ENCODE measurements at regions not wholly inside any gene's neighbourhood (a gene's known extent, or its start where the extent isn't known, plus 50 kb on each side); places are given as distances from the start of the nearest gene placed in this dataset.

DNA sequence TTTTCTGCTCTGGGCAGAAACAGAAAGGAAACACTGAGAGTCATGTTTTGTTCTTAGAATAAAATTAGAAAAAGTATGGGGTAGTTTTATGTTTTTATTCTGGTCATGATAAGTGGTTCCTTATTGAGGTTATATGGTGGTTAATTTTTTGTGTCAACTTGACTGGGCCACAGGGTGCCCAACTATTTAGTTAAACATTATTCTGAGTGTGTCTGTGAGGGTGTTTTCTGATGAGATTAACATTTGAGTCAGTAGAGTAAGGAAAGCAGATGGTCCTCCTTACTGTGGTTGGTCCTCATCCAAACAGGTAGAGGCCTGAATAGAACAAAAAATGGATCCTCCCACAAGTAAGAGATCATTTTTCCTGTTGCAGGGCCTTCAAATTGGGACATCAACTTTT is 98.9 kb downstream of the C3orf38 start:
- H3K27ac Mint-ChIP-seq = no peak overlapping the region
- H3K9me3 ChIP-seq (ENCODE audit: control insufficient read depth, low read length, poor library complexity, severe bottlenecking) = no peaks in the 10 kb centered on the region
- DNase-seq (no peak), ATAC-seq (no peak)
- no peak overlapping the region for H3K4me3 Mint-ChIP-seq
- no peaks in the 10 kb centered on the region for H3K27me3 Mint-ChIP-seq
- H3K4me1 Mint-ChIP-seq = no peaks in the 10 kb centered on the region
- H3K36me3 Mint-ChIP-seq (ENCODE audit: low read depth) = no peaks in the 10 kb centered on the region

DNA sequence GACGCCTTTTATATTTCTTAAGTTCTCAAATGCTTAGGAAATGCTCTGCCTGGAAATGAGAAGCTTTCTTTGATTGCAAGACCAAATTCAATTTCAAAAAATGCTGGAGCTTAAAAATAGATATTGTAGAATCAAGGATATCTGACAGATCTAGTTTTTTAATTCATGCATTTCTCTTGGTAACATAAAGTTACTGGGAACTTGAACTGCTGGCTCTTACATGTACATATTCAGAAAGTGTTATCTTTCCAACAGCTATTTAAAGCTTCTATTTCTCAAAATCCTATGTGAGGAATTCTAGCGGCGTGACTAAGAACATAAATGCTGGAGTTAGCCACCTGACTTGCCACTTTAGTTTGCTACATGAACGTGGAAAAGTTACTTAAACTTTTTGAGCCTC is 109.3 kb downstream of the C3orf38 start:
- ATAC-seq (no peak), DNase-seq (no peak)
- Mint-ChIP-seq H3K4me1 (no peaks in the 10 kb centered on the region), H3K36me3 (ENCODE audit: low read depth) (no peaks in the 10 kb centered on the region), H3K27ac (no peak overlapping the region), H3K4me3 (no peak overlapping the region), H3K27me3 (peaks cover 6% of the 10 kb centered on the region)
- H3K9me3 ChIP-seq (ENCODE audit: control insufficient read depth, low read length, poor library complexity, severe bottlenecking) = no peaks in the 10 kb centered on the region

DNA sequence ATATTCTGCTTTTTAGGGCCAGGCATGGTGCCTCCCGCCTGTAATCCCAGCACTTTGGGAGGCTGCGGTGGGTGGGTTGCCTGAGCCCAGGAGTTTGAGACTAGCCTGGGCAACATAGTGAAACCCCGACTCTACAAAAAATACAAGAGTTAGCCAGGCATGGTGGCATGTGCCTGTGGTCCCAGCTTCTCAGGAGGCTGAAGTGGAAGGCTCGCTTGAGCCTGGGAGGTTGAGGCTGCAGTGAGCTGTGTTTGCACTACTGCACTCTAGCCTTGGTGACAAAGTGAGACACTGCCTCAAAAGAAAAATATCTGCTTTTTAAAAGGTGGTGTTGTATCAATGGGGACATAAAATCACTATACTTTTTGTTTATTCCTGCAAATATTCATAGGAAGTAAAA is 112.8 kb downstream of the C3orf38 start:
- Mint-ChIP-seq H3K4me3 (no peak overlapping the region), H3K27me3 (no peaks in the 10 kb centered on the region), H3K27ac (no peak overlapping the region), H3K4me1 (no peaks in the 10 kb centered on the region), H3K36me3 (ENCODE audit: low read depth) (no peaks in the 10 kb centered on the region)
- no peak for ATAC-seq
- H3K9me3 ChIP-seq (ENCODE audit: control insufficient read depth, low read length, poor library complexity, severe bottlenecking) = no peaks in the 10 kb centered on the region
- no peak for DNase-seq

DNA sequence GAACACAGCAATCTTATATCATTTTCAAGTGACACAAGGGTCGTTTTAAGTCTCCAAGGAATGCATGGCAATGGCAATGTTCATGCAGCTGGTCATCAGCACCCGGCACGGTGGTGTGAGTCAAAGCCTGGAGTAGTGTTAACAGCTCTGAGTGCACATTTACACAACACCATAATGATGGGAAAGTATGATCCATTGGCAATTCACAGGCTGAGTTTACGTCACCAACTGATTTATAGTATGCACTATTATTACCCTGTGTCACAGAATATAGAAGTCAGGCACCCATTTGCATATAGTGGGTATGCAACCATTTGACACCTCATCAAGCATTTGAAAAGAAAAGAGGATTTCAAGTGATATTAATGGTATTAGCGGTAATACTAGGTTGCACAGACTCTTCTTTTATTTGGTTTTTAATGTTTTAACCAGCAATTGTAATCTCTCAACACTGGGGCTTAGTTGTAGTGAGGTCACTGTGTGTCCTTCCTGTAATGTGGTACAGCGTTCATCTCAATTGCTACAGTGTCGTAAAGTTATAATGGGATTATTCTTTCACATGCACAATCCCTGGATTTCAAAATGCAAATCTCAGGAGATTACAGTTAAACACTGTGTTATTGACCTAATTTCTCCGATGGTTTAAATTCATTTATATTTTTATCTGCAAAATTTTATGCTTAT is 113.8 kb downstream of the C3orf38 start:
- H3K27me3 Mint-ChIP-seq = no peaks in the 10 kb centered on the region
- no peaks in the 10 kb centered on the region for H3K36me3 Mint-ChIP-seq (ENCODE audit: low read depth)
- no peak for DNase-seq
- no peaks in the 10 kb centered on the region for H3K9me3 ChIP-seq (ENCODE audit: control insufficient read depth, low read length, poor library complexity, severe bottlenecking)
- no peaks in the 10 kb centered on the region for H3K4me1 Mint-ChIP-seq
- H3K4me3 Mint-ChIP-seq = no peak overlapping the region
- no peak for ATAC-seq
- no peak overlapping the region for H3K27ac Mint-ChIP-seq

DNA sequence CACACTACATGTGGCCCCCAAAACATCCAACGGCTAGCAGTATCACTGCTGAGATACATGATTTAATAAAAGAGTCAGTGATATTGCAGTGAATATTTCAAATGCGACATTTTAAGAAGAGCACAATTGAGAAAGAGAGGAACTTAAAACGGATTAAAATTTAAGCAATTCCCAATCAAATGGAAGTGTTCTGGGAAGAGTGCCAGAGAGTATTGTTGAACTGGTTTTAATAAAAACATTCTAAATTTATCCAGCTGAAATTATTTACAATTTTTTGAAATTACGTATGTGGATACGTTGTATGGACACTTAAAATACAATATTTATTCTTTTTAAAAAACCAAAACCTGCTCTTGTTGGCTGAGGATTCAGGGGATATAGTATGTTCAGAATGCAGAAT is 117.7 kb downstream of the C3orf38 start:
- ATAC-seq = no peak
- H3K27me3 Mint-ChIP-seq = no peaks in the 10 kb centered on the region
- H3K4me1 Mint-ChIP-seq = no peaks in the 10 kb centered on the region
- H3K4me3 Mint-ChIP-seq = no peak overlapping the region
- no peak for DNase-seq
- H3K36me3 Mint-ChIP-seq (ENCODE audit: low read depth) = no peaks in the 10 kb centered on the region
- H3K27ac Mint-ChIP-seq = no peak overlapping the region
- H3K9me3 ChIP-seq (ENCODE audit: control insufficient read depth, low read length, poor library complexity, severe bottlenecking) = no peaks in the 10 kb centered on the region

DNA sequence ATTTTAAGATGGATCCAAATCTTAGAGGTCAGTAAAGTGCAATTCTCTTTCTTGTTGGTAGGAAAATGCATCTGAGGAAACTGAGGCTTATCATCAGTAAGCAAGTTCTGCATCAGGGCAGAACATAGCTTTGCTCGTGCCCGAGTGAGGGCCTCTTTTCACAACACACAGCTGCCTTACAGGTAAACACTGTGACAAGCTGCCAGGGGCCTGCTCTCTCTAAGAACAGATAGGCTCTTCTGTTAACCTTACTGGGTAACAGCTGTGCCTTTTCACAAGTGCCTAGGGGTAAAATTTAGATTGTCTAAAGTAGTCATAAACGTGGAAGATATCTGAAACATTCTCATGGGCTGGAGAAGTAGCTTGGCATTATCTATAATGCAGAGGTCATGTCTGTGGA is 118.1 kb downstream of the C3orf38 start:
- H3K27ac Mint-ChIP-seq = no peak overlapping the region
- H3K36me3 Mint-ChIP-seq (ENCODE audit: low read depth) = no peaks in the 10 kb centered on the region
- no peaks in the 10 kb centered on the region for H3K9me3 ChIP-seq (ENCODE audit: control insufficient read depth, low read length, poor library complexity, severe bottlenecking)
- DNase-seq (no peak), ATAC-seq (no peak)
- no peak overlapping the region for H3K4me3 Mint-ChIP-seq
- H3K27me3 Mint-ChIP-seq = no peaks in the 10 kb centered on the region
- H3K4me1 Mint-ChIP-seq = no peaks in the 10 kb centered on the region

DNA sequence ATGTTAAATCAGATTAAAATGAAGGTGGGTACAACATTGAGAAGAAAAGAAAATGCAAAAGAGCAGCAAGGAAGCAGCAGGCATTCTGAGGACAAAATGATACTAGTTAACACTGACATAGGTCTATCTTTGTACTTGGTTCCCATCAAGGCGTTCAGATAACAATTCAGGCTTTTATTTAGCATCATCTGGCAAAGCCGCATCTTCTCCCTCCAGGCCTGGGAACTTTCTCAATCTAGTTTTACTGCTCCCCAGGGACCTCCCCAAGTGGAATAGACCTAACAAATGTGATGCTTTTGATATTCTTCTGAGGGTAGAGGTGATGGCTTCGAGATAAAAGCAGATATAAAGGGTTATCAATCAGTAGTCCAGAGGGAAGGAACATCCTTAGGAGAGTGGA is 130.6 kb downstream of the C3orf38 start:
- H3K9me3 ChIP-seq (ENCODE audit: control insufficient read depth, low read length, poor library complexity, severe bottlenecking) = no peaks in the 10 kb centered on the region
- H3K4me3 Mint-ChIP-seq = no peak overlapping the region
- peaks cover under 1% of the 10 kb centered on the region for H3K27me3 Mint-ChIP-seq
- no peak for DNase-seq
- no peaks in the 10 kb centered on the region for H3K4me1 Mint-ChIP-seq
- H3K27ac Mint-ChIP-seq = no peak overlapping the region
- no peak for ATAC-seq
- H3K36me3 Mint-ChIP-seq (ENCODE audit: low read depth) = no peaks in the 10 kb centered on the region

DNA sequence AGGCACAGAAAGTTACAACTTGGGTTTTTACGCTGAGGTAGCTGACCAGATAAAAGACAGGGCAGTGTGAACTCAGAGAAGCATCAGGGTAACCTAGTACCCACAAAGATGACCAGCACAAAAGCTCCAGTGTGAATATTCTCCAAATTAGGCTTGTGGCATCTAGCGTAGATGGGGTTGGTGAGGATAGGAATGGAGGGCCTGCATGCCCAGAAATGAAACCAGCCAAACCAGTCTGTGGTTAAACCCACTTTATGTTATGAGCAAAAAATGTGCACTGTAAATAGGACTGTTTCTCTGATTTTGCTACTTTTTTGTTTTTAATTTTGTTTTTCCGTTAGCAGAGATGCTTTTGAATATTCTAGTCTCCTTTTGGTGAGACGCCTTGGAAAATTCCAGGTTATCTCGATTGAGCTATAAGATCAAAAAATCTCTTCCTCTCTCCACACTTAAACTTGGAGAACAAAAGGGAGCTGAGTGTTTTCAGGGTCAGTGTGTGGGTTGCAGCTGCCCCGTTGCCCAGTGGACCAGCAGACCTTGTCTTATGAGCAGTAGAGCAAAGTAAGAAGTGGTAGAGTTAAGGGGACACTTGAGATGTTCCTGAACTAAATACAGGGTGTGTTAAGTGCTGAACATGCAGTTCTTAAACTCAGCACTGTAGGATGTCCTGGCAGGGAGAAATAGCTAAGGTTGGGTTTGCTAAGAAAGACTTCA is 132.9 kb downstream of the C3orf38 start:
- no peak for ATAC-seq

DNA sequence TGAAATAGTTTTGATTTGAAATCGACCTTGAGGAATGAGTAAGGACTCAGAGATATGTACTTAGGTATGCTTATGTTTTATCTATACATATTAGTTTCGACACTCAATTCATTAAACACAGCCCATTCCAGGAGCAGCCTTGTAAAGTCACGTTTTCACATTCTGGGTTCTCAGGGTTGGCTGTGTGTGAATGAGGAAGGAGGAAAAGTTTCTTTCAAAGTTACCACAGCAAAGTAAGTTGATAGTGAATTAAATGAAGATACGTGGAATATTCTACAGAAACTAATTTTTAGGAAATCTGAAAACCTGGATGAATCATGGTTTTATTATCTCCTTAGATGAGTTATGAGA is 133.5 kb downstream of the C3orf38 start:
- H3K4me1 Mint-ChIP-seq = no peaks in the 10 kb centered on the region
- no peaks in the 10 kb centered on the region for H3K27me3 Mint-ChIP-seq
- DNase-seq (no peak), ATAC-seq (no peak)
- H3K9me3 ChIP-seq (ENCODE audit: control insufficient read depth, low read length, poor library complexity, severe bottlenecking) = no peaks in the 10 kb centered on the region
- no peak overlapping the region for H3K27ac Mint-ChIP-seq
- H3K4me3 Mint-ChIP-seq = no peak overlapping the region
- H3K36me3 Mint-ChIP-seq (ENCODE audit: low read depth) = no peaks in the 10 kb centered on the region

More for the DNA sequence above, 132.9 kb downstream of the C3orf38 start:
- no peak overlapping the region for H3K4me3 Mint-ChIP-seq
- no peak overlapping the region for H3K27ac Mint-ChIP-seq
- H3K4me1 Mint-ChIP-seq = no peaks in the 10 kb centered on the region
- no peak for DNase-seq
- H3K9me3 ChIP-seq (ENCODE audit: control insufficient read depth, low read length, poor library complexity, severe bottlenecking) = no peaks in the 10 kb centered on the region
- H3K36me3 Mint-ChIP-seq (ENCODE audit: low read depth) = no peaks in the 10 kb centered on the region
- H3K27me3 Mint-ChIP-seq = no peaks in the 10 kb centered on the region

DNA sequence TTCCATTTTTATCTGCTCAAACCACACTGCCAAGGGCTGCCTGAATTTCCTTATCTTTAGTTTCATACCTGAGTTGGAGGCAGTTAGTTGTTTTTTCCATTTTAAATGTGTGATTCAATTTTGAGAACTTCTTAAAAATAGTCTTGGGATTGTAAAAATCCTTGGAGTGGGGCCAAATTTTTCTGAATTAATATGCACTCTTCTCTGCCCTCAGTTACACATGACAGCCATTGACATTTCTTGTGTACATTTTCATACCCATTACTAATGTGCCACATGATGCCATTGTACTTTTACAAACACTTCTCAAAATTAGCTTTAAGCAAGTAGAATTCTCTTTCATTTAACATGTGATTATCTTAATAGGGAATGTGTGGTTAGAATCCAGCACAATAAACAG is 141.7 kb downstream of the C3orf38 start:
- no peaks in the 10 kb centered on the region for H3K9me3 ChIP-seq (ENCODE audit: control insufficient read depth, low read length, poor library complexity, severe bottlenecking)
- no peaks in the 10 kb centered on the region for H3K27me3 Mint-ChIP-seq
- ATAC-seq (no peak), DNase-seq (no peak)
- H3K4me3 Mint-ChIP-seq = no peak overlapping the region
- no peak overlapping the region for H3K27ac Mint-ChIP-seq
- H3K4me1 Mint-ChIP-seq = no peaks in the 10 kb centered on the region
- H3K36me3 Mint-ChIP-seq (ENCODE audit: low read depth) = no peaks in the 10 kb centered on the region

DNA sequence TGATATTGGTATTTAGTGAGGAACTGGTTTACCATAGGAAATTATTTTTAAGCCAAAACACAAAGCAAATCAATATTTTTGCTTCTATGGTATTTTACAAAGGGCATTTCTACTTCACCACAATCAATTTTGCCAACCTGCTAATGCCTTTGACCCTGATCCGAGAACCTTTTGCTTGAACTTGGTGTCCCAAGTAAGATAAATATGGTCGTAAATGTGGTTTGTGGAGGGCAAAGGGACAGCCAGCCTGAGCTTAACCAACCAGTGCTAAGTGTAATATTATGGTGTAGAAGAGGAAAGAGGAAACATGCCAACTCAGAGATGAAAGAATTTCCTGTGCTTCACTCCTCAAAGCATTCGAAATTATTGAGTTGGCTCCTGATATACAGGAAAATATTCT is 148.4 kb downstream of the C3orf38 start:
- H3K36me3 Mint-ChIP-seq (ENCODE audit: low read depth) = no peaks in the 10 kb centered on the region
- no peaks in the 10 kb centered on the region for H3K9me3 ChIP-seq (ENCODE audit: control insufficient read depth, low read length, poor library complexity, severe bottlenecking)
- ATAC-seq = no peak
- H3K27ac Mint-ChIP-seq = no peak overlapping the region
- H3K4me3 Mint-ChIP-seq = no peak overlapping the region
- H3K4me1 Mint-ChIP-seq = no peaks in the 10 kb centered on the region
- DNase-seq = no peak
- no peaks in the 10 kb centered on the region for H3K27me3 Mint-ChIP-seq

DNA sequence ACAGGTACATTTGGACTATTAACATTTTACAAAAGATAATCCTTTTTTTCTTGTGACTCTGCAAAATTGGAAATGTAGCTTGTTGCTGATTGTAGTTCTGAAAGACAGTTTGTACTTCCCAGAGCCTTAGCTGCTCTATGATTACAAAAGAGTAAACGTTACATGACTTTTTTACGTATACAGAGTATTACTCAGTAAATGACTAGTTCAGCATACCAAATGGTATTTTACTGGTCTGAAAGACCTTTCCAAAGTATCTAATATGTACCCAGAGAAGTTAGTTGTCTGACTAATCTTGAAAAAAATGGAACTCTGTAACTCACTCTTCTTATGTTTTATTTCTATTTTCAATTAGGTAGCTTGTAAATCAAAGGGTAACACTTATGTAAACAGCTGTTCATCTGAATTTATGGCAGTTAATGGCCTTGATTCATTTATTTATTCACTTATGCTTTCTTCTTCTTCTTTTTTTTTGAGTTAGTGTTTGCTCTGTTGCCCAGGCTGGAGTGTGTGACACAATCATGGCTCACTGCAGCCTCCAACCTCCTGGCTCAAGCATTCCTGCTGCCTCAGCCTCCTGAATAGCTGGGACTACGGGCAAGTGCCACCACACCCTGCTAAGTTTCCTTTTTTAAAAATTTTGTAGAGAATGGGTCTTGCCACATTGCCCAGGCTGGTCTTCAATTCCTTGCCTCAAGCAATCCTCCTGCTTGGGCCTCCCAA is 151.7 kb downstream of the C3orf38 start:
- ATAC-seq = no peak
- no peaks in the 10 kb centered on the region for H3K9me3 ChIP-seq (ENCODE audit: control insufficient read depth, low read length, poor library complexity, severe bottlenecking)
- Mint-ChIP-seq H3K27me3 (no peaks in the 10 kb centered on the region), H3K4me3 (no peak overlapping the region), H3K4me1 (no peaks in the 10 kb centered on the region), H3K27ac (no peak overlapping the region), H3K36me3 (ENCODE audit: low read depth) (peaks cover 2% of the 10 kb centered on the region)
- no peak for DNase-seq

DNA sequence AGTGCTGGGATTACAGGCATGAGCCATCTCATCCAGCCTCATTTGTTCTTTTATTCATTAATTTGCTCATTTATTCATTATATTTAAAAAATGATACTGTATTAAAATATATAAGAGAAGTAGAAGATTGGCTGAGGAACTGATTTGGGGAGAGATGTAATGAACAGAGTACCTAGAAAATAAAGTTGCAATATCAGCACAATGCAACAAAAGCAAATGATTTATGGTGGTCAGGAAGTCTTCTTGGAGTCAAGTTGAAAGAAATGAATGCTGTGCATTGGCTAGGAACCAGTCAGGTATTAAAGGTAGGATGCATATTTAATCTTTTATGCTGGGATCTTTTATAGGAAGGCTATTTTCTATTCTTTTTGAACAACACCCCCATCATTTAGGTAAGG is 152.2 kb downstream of the C3orf38 start:
- no peaks in the 10 kb centered on the region for H3K9me3 ChIP-seq (ENCODE audit: control insufficient read depth, low read length, poor library complexity, severe bottlenecking)
- H3K4me1 Mint-ChIP-seq = no peaks in the 10 kb centered on the region
- no peak overlapping the region for H3K4me3 Mint-ChIP-seq
- DNase-seq (no peak), ATAC-seq (no peak)
- H3K27me3 Mint-ChIP-seq = no peaks in the 10 kb centered on the region
- no peak overlapping the region for H3K27ac Mint-ChIP-seq
- peaks cover 2% of the 10 kb centered on the region for H3K36me3 Mint-ChIP-seq (ENCODE audit: low read depth)
